ENCODE measurements at regions not wholly inside any gene's neighbourhood (a gene's known extent, or its start where the extent isn't known, plus 50 kb on each side); places are given as distances from the start of the nearest gene placed in this dataset.
"Not testable (repeated sequence)": the region's sequence is repeated elsewhere in the genome, so short reads cannot be mapped to it uniquely, and the experiment has no call there.

GRCh38 chr1:164040754-164041153 lies 518.2 kb upstream of the PBX1 start:
- no peak for DNase-seq

- DNase-seq: no peak
Measured at GRCh38 chr1:164051782-164052181, 507.2 kb upstream of the PBX1 start.

GRCh38 chr1:164054331-164054730 lies 504.7 kb upstream of the PBX1 start:
- no peak for DNase-seq

GRCh38 chr1:164058198-164058597 lies 500.8 kb upstream of the PBX1 start:
- no peak for DNase-seq

- no peak for DNase-seq
Measured at GRCh38 chr1:164061528-164061927, 497.5 kb upstream of the PBX1 start.

- DNase-seq: no peak
Measured at GRCh38 chr1:164064501-164064900, 494.5 kb upstream of the PBX1 start.

GRCh38 chr1:164071288-164071687 lies 487.7 kb upstream of the PBX1 start:
- DNase-seq: no peak

- DNase-seq: no peak
Measured at GRCh38 chr1:164086832-164087231, 472.2 kb upstream of the PBX1 start.

- no peak for DNase-seq
Measured at GRCh38 chr1:164087906-164088453, 471.0 kb upstream of the PBX1 start.

GRCh38 chr1:164092603-164093353 lies 466.2 kb upstream of the PBX1 start:
- DNase-seq: no peak

- DNase-seq: no peak
Measured at GRCh38 chr1:164093543-164093942, 465.4 kb upstream of the PBX1 start.

- no peak for DNase-seq
Measured at GRCh38 chr1:164101802-164102201, 457.2 kb upstream of the PBX1 start.

- DNase-seq: no peak
Measured at GRCh38 chr1:164131949-164132348, 427.0 kb upstream of the PBX1 start.

GRCh38 chr1:164137273-164137925 lies 421.6 kb upstream of the PBX1 start:
- DNase-seq: peak; percentile 55

- DNase-seq: no peak
Measured at GRCh38 chr1:164141797-164142196, 417.2 kb upstream of the PBX1 start.

GRCh38 chr1:164154622-164155021 lies 404.4 kb upstream of the PBX1 start:
- no peak for DNase-seq

- DNase-seq: no peak
Measured at GRCh38 chr1:164155347-164155746, 403.6 kb upstream of the PBX1 start.

- DNase-seq: no peak
Measured at GRCh38 chr1:164163289-164163849, 395.6 kb upstream of the PBX1 start.

GRCh38 chr1:164165466-164165865 lies 393.5 kb upstream of the PBX1 start:
- DNase-seq: no peak

- DNase-seq: not testable (repeated sequence)
Measured at GRCh38 chr1:164166454-164166853, 392.5 kb upstream of the PBX1 start.

GRCh38 chr1:164177118-164177517 lies 381.9 kb upstream of the PBX1 start:
- DNase-seq: no peak

- DNase-seq: no peak
Measured at GRCh38 chr1:164180824-164181223, 378.2 kb upstream of the PBX1 start.

- DNase-seq: no peak
Measured at GRCh38 chr1:164183854-164184635, 374.9 kb upstream of the PBX1 start.
